Astrocyte (in vitro differentiated cells and primary cell): ENCODE measurements at regions not wholly inside any gene's neighbourhood (a gene's known extent, or its start where the extent isn't known, plus 50 kb on each side); places are given as distances from the start of the nearest gene placed in this dataset.

ENCODE experiments used
- CTCF ChIP-seq: IDR thresholded peaks from 2 replicates; pipeline ENCODE4 v1.5.1; 2011; ENCODE audit warnings: low read depth, mild to moderate bottlenecking, inconsistent platforms, low read length, moderate library complexity; ENCODE audit not compliant: insufficient read depth
- EZH2 ChIP-seq: IDR thresholded peaks from 2 replicates; pipeline ENCODE4 v1.6.1; 2012; ENCODE audit warnings: mild to moderate bottlenecking, low read length, inconsistent platforms; ENCODE audit not compliant: insufficient read depth

- no peak for TF ChIP-seq CTCF
- TF ChIP-seq EZH2 = no peak
These were observed 89.3 kb upstream of the IGSF10 start for GRCh38 chr3:151550025-151550618.
